ENCODE measurements at regions not wholly inside any gene's neighbourhood (a gene's known extent, or its start where the extent isn't known, plus 50 kb on each side); places are given as distances from the start of the nearest gene placed in this dataset.
"Not testable (repeated sequence)": the region's sequence is repeated elsewhere in the genome, so short reads cannot be mapped to it uniquely, and the experiment has no call there.

- DNase-seq, result peak; percentile 2 to 52
Observed at GRCh38 chr12:74689071-74689655, 151.5 kb downstream of the ATXN7L3B start.

- no peak for DNase-seq
Observed at GRCh38 chr12:74689929-74690328, 152.3 kb downstream of the ATXN7L3B start.

- DNase-seq, result no peak
Observed at GRCh38 chr12:74719447-74719846, 181.8 kb downstream of the ATXN7L3B start.

GRCh38 chr12:74722709-74723108 lies 185.1 kb downstream of the ATXN7L3B start:
- DNase-seq, result no peak

GRCh38 chr12:74725154-74725553 lies 187.5 kb downstream of the ATXN7L3B start:
- DNase-seq, result no peak

- DNase-seq, result no peak
Observed at GRCh38 chr12:74728006-74728405, 190.4 kb downstream of the ATXN7L3B start.

GRCh38 chr12:74732164-74732784 lies 194.6 kb downstream of the ATXN7L3B start:
- no peak for DNase-seq

GRCh38 chr12:74732826-74733225 lies 195.2 kb downstream of the ATXN7L3B start:
- no peak for DNase-seq

- no peak for DNase-seq
Observed at GRCh38 chr12:74741112-74741511, 203.5 kb downstream of the ATXN7L3B start.

- no peak for DNase-seq
Observed at GRCh38 chr12:74747305-74747704, 209.7 kb downstream of the ATXN7L3B start.

- DNase-seq, result no peak
Observed at GRCh38 chr12:74751441-74751840, 213.8 kb downstream of the ATXN7L3B start.

- no peak for DNase-seq
Observed at GRCh38 chr12:74752215-74752614, 214.6 kb downstream of the ATXN7L3B start.

GRCh38 chr12:74770552-74770951 lies 232.9 kb downstream of the ATXN7L3B start:
- no peak for DNase-seq

- no peak for DNase-seq
Observed at GRCh38 chr12:74775276-74775675, 237.6 kb downstream of the ATXN7L3B start.

- DNase-seq, result no peak
Observed at GRCh38 chr12:74776378-74776777, 238.7 kb downstream of the ATXN7L3B start.

GRCh38 chr12:74780182-74780849 lies 242.7 kb downstream of the ATXN7L3B start:
- no peak for DNase-seq

GRCh38 chr12:74780850-74781241 lies 243.2 kb downstream of the ATXN7L3B start:
- not testable (repeated sequence) for DNase-seq

- DNase-seq, result no peak
Observed at GRCh38 chr12:74781991-74782485, 244.4 kb downstream of the ATXN7L3B start.

- DNase-seq, result no peak
Observed at GRCh38 chr12:74790931-74791330, 253.3 kb downstream of the ATXN7L3B start.

GRCh38 chr12:74791365-74791764 lies 253.7 kb downstream of the ATXN7L3B start:
- no peak for DNase-seq

GRCh38 chr12:74794522-74794921 lies 256.9 kb downstream of the ATXN7L3B start:
- no peak for DNase-seq

- no peak for DNase-seq
Observed at GRCh38 chr12:74801625-74802024, 264.0 kb downstream of the ATXN7L3B start.

GRCh38 chr12:74816398-74817175 lies 279.0 kb downstream of the ATXN7L3B start:
- no peak for DNase-seq
